ENCODE measurements at regions not wholly inside any gene's neighbourhood (a gene's known extent, or its start where the extent isn't known, plus 50 kb on each side); places are given as distances from the start of the nearest gene placed in this dataset.

GRCh38 chr5:4198461-4198860 is 602.8 kb downstream of the IRX1 start:
- DNase-seq (ENCODE audit: low read depth) = no peak
- H3K9me3 ChIP-seq (ENCODE audit: control insufficient read depth, low read length) = no peaks in the 10 kb centered on the region
- no peaks in the 10 kb centered on the region for H3K27me3 ChIP-seq (replicated peaks; ENCODE audit: control insufficient read depth, insufficient read depth, low read length)
- no peaks in the 10 kb centered on the region for H3K4me1 ChIP-seq (ENCODE audit: control insufficient read depth, insufficient read depth, low read length)
- no peak overlapping the region for H3K9ac ChIP-seq (ENCODE audit: low read length)
- H3K36me3 ChIP-seq (ENCODE audit: control insufficient read depth, insufficient read depth, low read length, severe bottlenecking) = no peaks in the 10 kb centered on the region
- H3K4me3 ChIP-seq (ENCODE audit: low read length) = no peak overlapping the region

- no peaks in the 10 kb centered on the region for H3K9me3 ChIP-seq (ENCODE audit: control insufficient read depth, low read length)
- no peak overlapping the region for H3K4me3 ChIP-seq (ENCODE audit: low read length)
- no peak for DNase-seq (ENCODE audit: low read depth)
- H3K4me1 ChIP-seq (ENCODE audit: control insufficient read depth, insufficient read depth, low read length) = no peaks in the 10 kb centered on the region
- no peak overlapping the region for H3K9ac ChIP-seq (ENCODE audit: low read length)
- no peaks in the 10 kb centered on the region for H3K36me3 ChIP-seq (ENCODE audit: control insufficient read depth, insufficient read depth, low read length, severe bottlenecking)
- H3K27me3 ChIP-seq (replicated peaks; ENCODE audit: control insufficient read depth, insufficient read depth, low read length) = no peaks in the 10 kb centered on the region
These were observed 603.6 kb downstream of the IRX1 start for GRCh38 chr5:4199049-4199841.

DNA sequence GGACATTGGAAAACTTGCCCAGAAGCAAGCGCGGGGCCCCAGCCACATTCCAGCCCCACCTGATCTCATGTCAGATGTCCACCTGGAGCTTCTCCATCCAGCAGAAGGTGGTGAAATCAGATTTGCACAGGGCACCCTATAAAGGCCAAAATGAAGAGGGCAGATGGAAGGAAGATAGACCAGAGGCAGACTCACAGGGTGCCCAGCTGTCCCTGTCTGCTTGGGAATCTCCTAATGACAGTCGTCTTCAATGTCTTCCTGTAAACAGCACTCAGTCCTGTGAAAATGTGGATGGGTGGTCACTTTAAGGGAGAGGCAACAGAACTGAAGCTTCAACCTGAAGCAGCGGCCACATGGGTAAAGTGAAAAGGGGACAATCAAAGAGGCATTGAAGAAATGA is 607.5 kb downstream of the IRX1 start:
- DNase-seq (ENCODE audit: low read depth) = no peak
- Histone ChIP-seq H3K9me3 (ENCODE audit: control insufficient read depth, low read length) (no peaks in the 10 kb centered on the region), H3K4me1 (ENCODE audit: control insufficient read depth, insufficient read depth, low read length) (peaks cover 8% of the 10 kb centered on the region), H3K36me3 (ENCODE audit: control insufficient read depth, insufficient read depth, low read length, severe bottlenecking) (no peaks in the 10 kb centered on the region), H3K4me3 (ENCODE audit: low read length) (no peak overlapping the region), H3K9ac (ENCODE audit: low read length) (no peak overlapping the region), H3K27me3 (replicated peaks; ENCODE audit: control insufficient read depth, insufficient read depth, low read length) (no peaks in the 10 kb centered on the region)

DNA sequence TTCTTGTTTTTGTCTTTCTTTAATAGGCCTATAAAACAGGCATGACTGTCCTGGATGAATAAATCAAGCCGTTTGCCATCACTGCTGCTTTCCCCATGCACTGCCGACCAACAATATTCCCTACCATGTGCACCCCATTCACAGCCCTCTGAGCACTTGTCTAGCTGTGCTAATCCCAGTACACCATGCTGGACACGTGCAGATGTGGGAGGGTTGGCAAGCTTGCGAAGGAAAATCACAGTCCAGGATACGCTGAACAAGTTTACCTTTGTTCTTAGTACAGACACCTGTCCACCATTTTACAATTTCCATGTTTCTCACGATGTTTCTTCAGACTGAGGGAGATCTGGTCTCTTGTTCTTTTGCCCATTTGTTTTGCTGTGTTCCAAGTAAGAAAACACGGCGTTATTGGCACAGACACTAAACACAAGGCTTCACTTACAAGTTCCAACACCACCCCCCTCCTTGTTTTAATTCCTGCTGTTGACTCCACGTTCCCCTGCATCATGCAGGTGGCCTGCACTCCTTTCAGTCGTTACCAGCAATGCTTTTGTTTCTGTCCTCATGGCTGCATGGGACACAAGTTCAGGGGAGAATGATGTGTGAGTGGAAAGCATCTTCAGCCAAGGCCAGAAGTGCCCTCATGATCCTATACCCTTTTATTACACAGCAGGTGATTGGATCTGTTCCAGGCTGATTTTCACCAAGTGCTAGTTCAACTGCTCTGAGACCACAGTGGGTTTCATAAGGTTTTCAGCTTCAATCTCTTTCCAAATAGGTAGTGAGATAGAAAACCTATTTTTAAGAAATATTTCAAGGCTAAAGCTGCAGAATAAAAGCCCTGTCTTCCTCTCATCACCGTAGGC is 608.9 kb downstream of the IRX1 start:
- Histone ChIP-seq H3K4me3 (ENCODE audit: low read length) (no peak overlapping the region), H3K36me3 (ENCODE audit: control insufficient read depth, insufficient read depth, low read length, severe bottlenecking) (no peaks in the 10 kb centered on the region), H3K9ac (ENCODE audit: low read length) (no peak overlapping the region), H3K27me3 (replicated peaks; ENCODE audit: control insufficient read depth, insufficient read depth, low read length) (no peaks in the 10 kb centered on the region), H3K4me1 (ENCODE audit: control insufficient read depth, insufficient read depth, low read length) (peaks cover 8% of the 10 kb centered on the region), H3K9me3 (ENCODE audit: control insufficient read depth, low read length) (no peaks in the 10 kb centered on the region)
- no peak for DNase-seq (ENCODE audit: low read depth)

DNA sequence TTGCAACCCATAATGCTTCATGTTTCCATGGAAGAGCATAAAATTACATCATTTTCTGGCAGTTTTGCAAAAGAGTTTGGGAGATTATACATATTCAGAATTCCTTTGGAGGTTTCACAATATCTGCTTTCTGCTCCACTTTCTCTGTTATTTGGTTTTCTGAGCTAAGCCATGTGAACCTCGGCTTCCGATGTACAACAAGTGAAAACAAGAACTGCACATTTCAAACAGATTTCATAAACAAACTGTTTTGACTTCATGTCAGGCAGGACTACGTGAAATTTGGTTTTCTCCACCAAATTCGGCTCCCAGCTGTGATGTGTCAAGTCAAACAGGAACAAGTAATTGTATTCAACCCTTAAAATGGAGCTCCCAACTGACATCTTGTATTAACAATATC is 609.8 kb downstream of the IRX1 start:
- no peaks in the 10 kb centered on the region for H3K36me3 ChIP-seq (ENCODE audit: control insufficient read depth, insufficient read depth, low read length, severe bottlenecking)
- no peaks in the 10 kb centered on the region for H3K9me3 ChIP-seq (ENCODE audit: control insufficient read depth, low read length)
- no peak overlapping the region for H3K9ac ChIP-seq (ENCODE audit: low read length)
- no peaks in the 10 kb centered on the region for H3K27me3 ChIP-seq (replicated peaks; ENCODE audit: control insufficient read depth, insufficient read depth, low read length)
- peak overlapping the region; percentile 3 for H3K4me3 ChIP-seq (ENCODE audit: low read length)
- peak; percentile 4 for DNase-seq (ENCODE audit: low read depth)
- peaks cover 8% of the 10 kb centered on the region for H3K4me1 ChIP-seq (ENCODE audit: control insufficient read depth, insufficient read depth, low read length)

DNA sequence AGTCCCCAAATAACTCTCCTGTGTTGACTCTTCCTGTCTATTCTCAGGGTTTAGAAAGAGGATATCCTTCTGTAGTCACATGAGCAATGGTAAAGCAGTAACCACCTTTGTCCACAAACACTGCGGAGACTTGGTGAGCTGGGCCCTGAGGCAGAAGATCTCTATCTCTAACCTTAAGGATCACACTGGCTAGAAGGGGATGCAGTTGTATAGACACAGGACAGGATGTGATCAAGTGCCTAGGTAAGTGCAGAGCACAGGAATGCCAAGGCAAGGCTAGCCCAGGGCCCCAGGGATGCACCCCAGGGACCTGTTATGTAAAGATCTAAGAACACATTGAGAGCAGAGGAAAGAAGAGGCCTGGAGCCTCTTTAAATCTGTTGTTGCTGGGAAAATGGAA is 610.5 kb downstream of the IRX1 start:
- Histone ChIP-seq H3K4me1 (ENCODE audit: control insufficient read depth, insufficient read depth, low read length) (peaks cover 8% of the 10 kb centered on the region), H3K9me3 (ENCODE audit: control insufficient read depth, low read length) (no peaks in the 10 kb centered on the region), H3K4me3 (ENCODE audit: low read length) (no peak overlapping the region), H3K27me3 (replicated peaks; ENCODE audit: control insufficient read depth, insufficient read depth, low read length) (no peaks in the 10 kb centered on the region), H3K36me3 (ENCODE audit: control insufficient read depth, insufficient read depth, low read length, severe bottlenecking) (no peaks in the 10 kb centered on the region), H3K9ac (ENCODE audit: low read length) (no peak overlapping the region)
- DNase-seq (ENCODE audit: low read depth) = no peak

DNA sequence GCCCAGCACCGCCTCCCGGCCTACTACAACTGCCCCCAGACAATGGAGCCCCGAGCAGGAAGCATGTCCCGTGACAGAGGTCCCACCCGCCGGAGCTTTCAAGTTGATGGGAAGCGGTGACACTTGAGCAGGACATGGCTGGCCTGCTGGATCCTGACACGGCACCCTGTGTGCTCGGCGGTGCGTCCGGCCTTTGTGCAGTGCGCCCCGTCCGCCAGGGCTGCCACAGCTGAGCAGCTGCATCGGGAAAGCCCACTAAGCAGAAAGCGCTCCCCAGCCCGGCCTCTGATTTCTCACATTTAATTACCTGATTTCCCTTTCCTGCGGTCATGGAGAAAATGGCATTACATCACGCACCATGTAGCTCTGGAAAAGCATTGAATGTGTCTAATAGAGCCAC is 611.9 kb downstream of the IRX1 start:
- Histone ChIP-seq H3K9ac (ENCODE audit: low read length) (no peak overlapping the region), H3K4me1 (ENCODE audit: control insufficient read depth, insufficient read depth, low read length) (peaks cover 8% of the 10 kb centered on the region), H3K4me3 (ENCODE audit: low read length) (no peak overlapping the region), H3K36me3 (ENCODE audit: control insufficient read depth, insufficient read depth, low read length, severe bottlenecking) (no peaks in the 10 kb centered on the region), H3K9me3 (ENCODE audit: control insufficient read depth, low read length) (no peaks in the 10 kb centered on the region), H3K27me3 (replicated peaks; ENCODE audit: control insufficient read depth, insufficient read depth, low read length) (no peaks in the 10 kb centered on the region)
- no peak for DNase-seq (ENCODE audit: low read depth)

GRCh38 chr5:4208537-4208936 is 612.9 kb downstream of the IRX1 start:
- Histone ChIP-seq H3K36me3 (ENCODE audit: control insufficient read depth, insufficient read depth, low read length, severe bottlenecking) (no peaks in the 10 kb centered on the region), H3K27me3 (replicated peaks; ENCODE audit: control insufficient read depth, insufficient read depth, low read length) (no peaks in the 10 kb centered on the region), H3K4me3 (ENCODE audit: low read length) (no peak overlapping the region), H3K9me3 (ENCODE audit: control insufficient read depth, low read length) (no peaks in the 10 kb centered on the region), H3K4me1 (ENCODE audit: control insufficient read depth, insufficient read depth, low read length) (peaks cover 8% of the 10 kb centered on the region), H3K9ac (ENCODE audit: low read length) (no peak overlapping the region)
- no peak for DNase-seq (ENCODE audit: low read depth)

GRCh38 chr5:4208996-4209395 is 613.4 kb downstream of the IRX1 start:
- H3K4me1 ChIP-seq (ENCODE audit: control insufficient read depth, insufficient read depth, low read length) = peaks cover 8% of the 10 kb centered on the region
- no peak overlapping the region for H3K4me3 ChIP-seq (ENCODE audit: low read length)
- no peaks in the 10 kb centered on the region for H3K27me3 ChIP-seq (replicated peaks; ENCODE audit: control insufficient read depth, insufficient read depth, low read length)
- no peak for DNase-seq (ENCODE audit: low read depth)
- no peak overlapping the region for H3K9ac ChIP-seq (ENCODE audit: low read length)
- H3K36me3 ChIP-seq (ENCODE audit: control insufficient read depth, insufficient read depth, low read length, severe bottlenecking) = no peaks in the 10 kb centered on the region
- no peaks in the 10 kb centered on the region for H3K9me3 ChIP-seq (ENCODE audit: control insufficient read depth, low read length)

DNA sequence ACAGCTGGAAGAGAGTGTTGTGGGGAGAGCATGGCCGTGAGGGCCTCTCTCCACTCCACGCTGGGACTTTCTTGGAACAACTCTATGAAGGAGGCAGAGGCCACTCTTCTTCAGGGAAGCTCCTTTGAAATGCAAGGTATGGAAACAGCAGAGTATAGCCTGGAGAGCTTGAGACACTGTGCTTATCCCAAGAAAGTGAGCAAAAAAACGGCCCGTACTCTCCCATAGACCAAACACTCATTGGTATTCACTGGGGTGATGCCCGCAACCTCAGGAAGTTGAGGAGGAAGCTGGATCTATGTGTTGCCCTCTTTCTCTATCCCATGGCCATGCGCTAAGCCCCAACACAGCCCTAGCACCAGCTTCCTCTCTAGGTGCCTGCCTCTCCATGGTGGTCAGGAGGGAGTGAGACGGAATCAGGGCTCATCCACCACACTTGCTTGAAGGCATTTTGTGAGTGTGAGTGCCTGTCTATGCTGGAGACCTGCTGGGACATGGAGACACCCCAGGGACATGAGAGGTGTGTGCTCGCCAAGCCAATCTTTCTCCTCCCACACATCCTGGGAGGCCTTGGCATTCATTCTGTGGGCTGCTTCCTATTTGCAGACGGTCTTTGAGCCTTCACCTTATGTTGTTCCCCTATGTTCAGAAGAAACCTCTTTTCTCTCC is 616.6 kb downstream of the IRX1 start:
- no peaks in the 10 kb centered on the region for H3K4me1 ChIP-seq (ENCODE audit: control insufficient read depth, insufficient read depth, low read length)
- no peaks in the 10 kb centered on the region for H3K9me3 ChIP-seq (ENCODE audit: control insufficient read depth, low read length)
- no peak overlapping the region for H3K9ac ChIP-seq (ENCODE audit: low read length)
- no peaks in the 10 kb centered on the region for H3K36me3 ChIP-seq (ENCODE audit: control insufficient read depth, insufficient read depth, low read length, severe bottlenecking)
- no peak for DNase-seq (ENCODE audit: low read depth)
- H3K27me3 ChIP-seq (replicated peaks; ENCODE audit: control insufficient read depth, insufficient read depth, low read length) = no peaks in the 10 kb centered on the region
- no peak overlapping the region for H3K4me3 ChIP-seq (ENCODE audit: low read length)

Measured in adipocyte (in vitro differentiated cells).